ENCODE measurements at regions not wholly inside any gene's neighbourhood (a gene's known extent, or its start where the extent isn't known, plus 50 kb on each side); places are given as distances from the start of the nearest gene placed in this dataset.

DNA sequence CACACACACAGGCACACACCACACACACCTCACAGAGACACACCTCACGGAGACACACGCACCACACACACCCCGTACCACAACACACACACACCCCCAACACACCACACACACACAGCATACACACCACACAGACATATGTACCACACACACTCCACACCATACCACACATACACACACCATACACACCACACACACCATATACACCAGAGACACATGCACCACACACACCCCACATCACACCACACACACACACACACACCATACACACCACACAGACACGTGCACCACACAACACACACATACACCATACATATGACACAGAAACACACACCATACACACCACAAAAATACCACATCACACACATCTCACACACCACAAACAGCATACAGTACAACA, 850.7 kb downstream of the RNF144A start:
- peaks cover 18% of the 10 kb centered on the region for H3K9me3 ChIP-seq (ENCODE audit: insufficient read depth, low read depth, low read length)
- no peak overlapping the region for H3K9ac ChIP-seq (ENCODE audit: low read depth, low read length)
- no peak overlapping the region for H3K4me3 ChIP-seq (ENCODE audit: low read length)
- H3K27ac ChIP-seq (ENCODE audit: low read length), result no peak overlapping the region
- no peaks in the 10 kb centered on the region for H3K4me1 ChIP-seq (ENCODE audit: insufficient read depth, low read length)
- H3K27me3 ChIP-seq (ENCODE audit: insufficient read depth, low read length), result no peaks in the 10 kb centered on the region
- no peaks in the 10 kb centered on the region; the same call in 1 of the 2 replicates for H3K36me3 ChIP-seq (ENCODE audit: insufficient read depth, low read depth, low read length)

DNA sequence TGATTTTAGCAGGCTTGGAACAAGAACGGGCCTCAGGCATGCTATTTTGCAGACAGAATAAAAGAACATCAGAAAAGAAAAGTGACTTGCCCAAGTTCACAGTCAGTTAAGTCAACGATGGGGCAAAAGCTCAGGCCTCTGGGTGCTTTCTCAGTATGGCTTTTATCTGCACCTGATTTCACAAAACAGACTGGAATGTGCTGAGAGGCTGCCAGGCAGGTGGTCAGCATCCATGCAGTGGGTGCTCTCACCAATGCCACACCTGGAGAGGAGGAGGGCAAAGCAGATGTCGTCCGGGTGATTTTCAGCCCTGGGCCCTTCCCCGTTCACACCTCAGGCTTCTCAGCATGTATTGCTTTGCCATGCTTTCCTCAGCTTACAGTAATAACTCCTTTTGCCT, 854.6 kb downstream of the RNF144A start:
- Histone ChIP-seq H3K9ac (ENCODE audit: low read depth, low read length) (no peak overlapping the region), H3K27ac (ENCODE audit: low read length) (no peak overlapping the region), H3K4me1 (ENCODE audit: insufficient read depth, low read length) (peaks cover 2% of the 10 kb centered on the region; the same call in 1 of the 2 replicates), H3K27me3 (ENCODE audit: insufficient read depth, low read length) (no peaks in the 10 kb centered on the region), H3K36me3 (ENCODE audit: insufficient read depth, low read depth, low read length) (no peaks in the 10 kb centered on the region), H3K9me3 (ENCODE audit: insufficient read depth, low read depth, low read length) (no peaks in the 10 kb centered on the region), H3K4me3 (ENCODE audit: low read length) (no peak overlapping the region)

DNA sequence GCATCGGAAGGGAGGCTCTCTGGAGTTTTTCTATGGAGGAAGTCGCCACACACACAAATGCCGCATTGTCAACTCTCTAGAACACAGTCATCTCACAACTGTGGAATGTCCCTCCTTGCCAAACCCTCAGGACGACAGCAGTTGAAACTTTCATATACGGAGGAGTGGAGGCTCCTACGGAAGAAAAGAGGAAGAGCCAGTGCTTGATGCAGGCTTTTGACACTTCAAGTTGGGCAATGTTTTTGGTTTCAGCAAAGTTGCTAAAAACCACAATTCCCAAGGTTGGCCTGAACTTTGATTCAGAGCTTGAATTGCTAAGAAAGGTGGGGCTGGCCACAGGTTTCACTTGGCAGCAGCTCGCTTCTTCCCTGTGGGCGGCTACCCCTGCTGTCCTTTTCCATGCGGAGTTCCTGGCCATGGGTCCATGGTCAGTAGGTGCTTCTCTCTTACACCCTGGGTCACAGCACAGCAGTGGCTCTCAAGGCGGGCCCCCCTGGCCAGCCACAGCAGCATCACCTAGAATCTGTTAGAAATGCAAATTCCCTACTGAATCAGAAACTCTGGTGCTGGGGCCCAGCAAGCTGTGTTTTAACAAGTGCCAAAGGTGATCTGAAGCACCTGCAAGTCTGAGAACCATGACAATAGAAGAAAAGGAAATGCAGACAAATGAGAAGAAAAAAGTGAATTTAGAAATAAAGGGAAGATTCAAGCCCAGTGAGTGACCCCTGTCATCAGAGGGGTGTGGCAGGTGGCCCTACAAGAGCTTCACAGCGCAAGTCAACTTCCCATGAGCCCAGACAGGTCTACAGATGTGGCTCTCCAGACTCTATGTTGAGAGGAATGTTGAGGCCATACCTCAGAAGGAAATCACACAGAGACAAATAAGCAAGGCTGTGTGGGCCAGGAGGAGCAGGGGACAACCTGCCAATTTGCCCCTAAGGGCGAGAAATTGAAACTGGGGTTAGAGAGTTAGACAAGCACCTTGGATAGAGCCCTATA, 856.4 kb downstream of the RNF144A start:
- H3K4me1 ChIP-seq (ENCODE audit: insufficient read depth, low read length), result peaks cover 2% of the 10 kb centered on the region; the same call in 1 of the 2 replicates
- no peak overlapping the region for H3K27ac ChIP-seq (ENCODE audit: low read length)
- no peaks in the 10 kb centered on the region for H3K36me3 ChIP-seq (ENCODE audit: insufficient read depth, low read depth, low read length)
- no peaks in the 10 kb centered on the region for H3K27me3 ChIP-seq (ENCODE audit: insufficient read depth, low read length)
- H3K4me3 ChIP-seq (ENCODE audit: low read length), result no peak overlapping the region
- H3K9me3 ChIP-seq (ENCODE audit: insufficient read depth, low read depth, low read length), result no peaks in the 10 kb centered on the region
- H3K9ac ChIP-seq (ENCODE audit: low read depth, low read length), result no peak overlapping the region

DNA sequence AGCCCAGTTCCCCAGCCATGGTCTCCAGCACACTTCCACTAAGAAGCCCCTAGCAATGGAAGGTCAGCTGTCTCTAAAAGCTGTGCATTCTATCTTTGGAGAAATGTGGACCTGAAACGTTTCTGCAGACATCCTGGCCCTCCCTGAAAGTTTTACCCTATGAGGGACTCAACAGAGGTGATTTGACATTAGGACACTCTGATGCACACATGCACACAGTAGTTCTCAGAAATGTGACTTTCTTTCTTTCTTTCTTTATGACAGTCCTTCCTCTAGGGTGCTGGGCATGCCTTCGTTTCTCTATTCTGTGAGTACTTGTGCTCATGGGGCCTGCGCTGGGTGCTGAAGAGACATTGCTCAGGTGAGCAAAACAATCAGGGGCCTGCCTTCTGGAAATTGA, 857.3 kb downstream of the RNF144A start:
- Histone ChIP-seq H3K27ac (ENCODE audit: low read length) (no peak overlapping the region), H3K4me1 (ENCODE audit: insufficient read depth, low read length) (peaks cover 2% of the 10 kb centered on the region; the same call in 1 of the 2 replicates), H3K27me3 (ENCODE audit: insufficient read depth, low read length) (no peaks in the 10 kb centered on the region), H3K36me3 (ENCODE audit: insufficient read depth, low read depth, low read length) (no peaks in the 10 kb centered on the region), H3K4me3 (ENCODE audit: low read length) (no peak overlapping the region), H3K9ac (ENCODE audit: low read depth, low read length) (no peak overlapping the region), H3K9me3 (ENCODE audit: insufficient read depth, low read depth, low read length) (no peaks in the 10 kb centered on the region)

DNA sequence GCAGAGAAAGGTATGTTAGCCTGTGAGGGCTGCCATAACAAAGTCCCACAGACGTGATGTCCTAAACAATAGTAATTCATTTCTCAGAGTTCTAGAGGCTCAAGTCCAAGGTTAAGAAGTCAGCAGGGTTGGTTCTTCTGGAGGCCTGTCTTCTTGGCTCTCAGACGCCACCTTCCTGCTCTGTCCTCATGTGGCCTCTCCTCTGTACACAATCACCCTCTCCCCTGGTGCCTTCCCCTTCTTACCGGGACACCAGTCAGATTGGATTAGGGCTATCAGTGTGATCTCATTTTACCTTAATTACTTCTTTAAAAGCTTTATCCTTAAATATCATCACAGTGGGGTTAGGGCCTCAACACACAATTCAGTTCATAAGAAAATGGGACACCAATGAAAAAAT, 860.5 kb downstream of the RNF144A start:
- Histone ChIP-seq H3K4me3 (ENCODE audit: low read length) (no peak overlapping the region), H3K27me3 (ENCODE audit: insufficient read depth, low read length) (no peaks in the 10 kb centered on the region), H3K4me1 (ENCODE audit: insufficient read depth, low read length) (peaks cover 2% of the 10 kb centered on the region; the same call in 1 of the 2 replicates), H3K9me3 (ENCODE audit: insufficient read depth, low read depth, low read length) (no peaks in the 10 kb centered on the region), H3K36me3 (ENCODE audit: insufficient read depth, low read depth, low read length) (no peaks in the 10 kb centered on the region), H3K27ac (ENCODE audit: low read length) (no peak overlapping the region), H3K9ac (ENCODE audit: low read depth, low read length) (no peak overlapping the region)

DNA sequence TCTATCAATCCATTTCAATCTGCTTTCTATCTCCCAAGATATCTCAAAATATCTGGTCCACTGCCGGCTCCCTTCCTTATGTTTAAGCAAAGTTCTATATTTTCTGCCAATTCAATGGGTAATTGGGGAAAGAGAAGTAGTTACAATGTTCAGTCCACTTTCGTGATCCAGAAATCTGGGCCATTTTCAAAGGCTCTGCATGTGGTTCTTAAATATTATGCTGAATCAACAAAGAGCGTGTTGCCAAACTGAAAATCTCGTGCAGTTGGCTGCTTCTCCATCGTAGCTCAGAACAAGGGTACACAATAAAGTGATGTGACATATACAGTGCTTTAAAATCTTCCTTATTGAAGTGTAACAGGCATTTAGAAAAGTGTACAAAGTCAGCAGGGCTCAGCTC, 863.1 kb downstream of the RNF144A start:
- Histone ChIP-seq H3K4me3 (ENCODE audit: low read length) (no peak overlapping the region), H3K36me3 (ENCODE audit: insufficient read depth, low read depth, low read length) (no peaks in the 10 kb centered on the region), H3K27ac (ENCODE audit: low read length) (no peak overlapping the region), H3K27me3 (ENCODE audit: insufficient read depth, low read length) (no peaks in the 10 kb centered on the region), H3K9me3 (ENCODE audit: insufficient read depth, low read depth, low read length) (no peaks in the 10 kb centered on the region), H3K4me1 (ENCODE audit: insufficient read depth, low read length) (no peaks in the 10 kb centered on the region), H3K9ac (ENCODE audit: low read depth, low read length) (no peak overlapping the region)

DNA sequence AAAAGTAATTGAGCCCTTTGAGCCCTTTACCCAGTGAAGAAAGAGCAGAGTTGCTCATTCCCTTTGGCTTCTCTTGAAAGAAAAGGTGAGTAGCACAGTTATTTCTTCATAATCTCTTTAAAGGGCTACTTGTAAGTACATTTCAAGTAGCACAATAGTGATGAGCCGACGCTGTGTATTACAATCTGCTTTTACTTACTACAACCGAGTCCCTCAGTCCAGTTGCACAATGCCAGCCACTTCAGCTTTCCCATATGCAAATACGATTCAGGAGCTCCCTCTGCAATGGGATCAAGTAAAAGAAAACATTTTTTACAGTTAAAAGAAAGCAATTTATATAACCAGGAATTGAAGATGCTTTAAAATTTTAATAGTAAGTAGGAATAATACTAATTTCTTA, 868.5 kb downstream of the RNF144A start:
- Histone ChIP-seq H3K27ac (ENCODE audit: low read length) (no peak overlapping the region), H3K27me3 (ENCODE audit: insufficient read depth, low read length) (no peaks in the 10 kb centered on the region), H3K9me3 (ENCODE audit: insufficient read depth, low read depth, low read length) (no peaks in the 10 kb centered on the region)

DNA sequence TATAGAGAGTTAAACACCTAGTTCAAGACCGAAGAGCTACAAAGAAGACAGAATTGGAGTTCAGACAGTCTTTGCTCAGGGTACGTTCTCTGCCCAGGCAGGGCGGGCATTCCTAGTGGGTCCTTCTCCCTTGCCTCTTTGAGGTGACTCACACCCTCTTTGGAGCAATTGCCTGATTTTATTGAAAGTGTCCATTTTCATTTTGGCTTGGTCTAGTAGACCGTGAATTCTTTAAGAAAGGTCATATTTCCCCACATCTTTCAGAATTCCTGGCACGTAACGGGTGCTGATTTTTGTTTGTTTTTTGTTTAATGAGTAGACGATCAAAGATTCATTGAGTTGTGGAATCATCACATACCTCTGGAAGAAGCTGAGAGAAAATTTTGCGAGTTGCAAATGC, 871.5 kb downstream of the RNF144A start:
- Histone ChIP-seq H3K36me3 (ENCODE audit: insufficient read depth, low read depth, low read length) (no peaks in the 10 kb centered on the region), H3K4me3 (ENCODE audit: low read length) (no peak overlapping the region), H3K9me3 (ENCODE audit: insufficient read depth, low read depth, low read length) (no peaks in the 10 kb centered on the region), H3K4me1 (ENCODE audit: insufficient read depth, low read length) (no peaks in the 10 kb centered on the region), H3K27me3 (ENCODE audit: insufficient read depth, low read length) (no peaks in the 10 kb centered on the region), H3K9ac (ENCODE audit: low read depth, low read length) (no peak overlapping the region), H3K27ac (ENCODE audit: low read length) (no peak overlapping the region)

More for the DNA sequence above, 868.5 kb downstream of the RNF144A start:
- Histone ChIP-seq H3K36me3 (ENCODE audit: insufficient read depth, low read depth, low read length) (no peaks in the 10 kb centered on the region), H3K4me3 (ENCODE audit: low read length) (no peak overlapping the region), H3K4me1 (ENCODE audit: insufficient read depth, low read length) (no peaks in the 10 kb centered on the region), H3K9ac (ENCODE audit: low read depth, low read length) (no peak overlapping the region)

DNA sequence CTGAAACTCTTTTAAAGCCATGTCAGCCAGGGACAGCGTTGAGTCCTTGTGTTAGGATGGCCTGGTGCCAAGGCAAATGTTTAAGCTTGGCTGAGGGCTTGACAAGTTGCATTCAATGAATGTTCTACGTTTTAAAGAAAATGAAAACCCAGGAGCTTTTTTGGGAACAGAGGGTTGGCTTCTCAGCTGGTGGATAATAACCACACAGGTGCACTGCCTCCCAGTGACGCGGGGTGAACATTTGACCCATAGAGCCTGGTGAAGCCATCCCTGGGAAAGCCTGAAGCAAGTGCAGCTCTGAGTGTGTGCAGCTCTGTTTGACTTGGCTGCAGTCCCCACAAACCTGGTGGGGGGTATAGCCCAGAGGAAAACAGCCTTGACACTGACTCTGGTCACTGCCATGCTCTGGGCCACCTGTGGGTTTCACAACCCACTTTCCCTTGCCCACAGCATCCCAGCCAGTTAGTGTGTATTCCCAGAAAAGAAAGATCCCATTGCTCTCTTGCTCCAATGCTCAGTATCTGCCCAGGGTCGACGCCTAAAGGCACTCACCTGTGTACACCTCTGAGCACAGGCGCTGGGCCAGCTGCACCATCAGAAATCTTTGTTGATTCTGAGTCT, 874.9 kb downstream of the RNF144A start:
- Histone ChIP-seq H3K4me3 (ENCODE audit: low read length) (no peak overlapping the region), H3K4me1 (ENCODE audit: insufficient read depth, low read length) (no peaks in the 10 kb centered on the region), H3K36me3 (ENCODE audit: insufficient read depth, low read depth, low read length) (no peaks in the 10 kb centered on the region), H3K9me3 (ENCODE audit: insufficient read depth, low read depth, low read length) (no peaks in the 10 kb centered on the region), H3K9ac (ENCODE audit: low read depth, low read length) (no peak overlapping the region), H3K27ac (ENCODE audit: low read length) (no peak overlapping the region), H3K27me3 (ENCODE audit: insufficient read depth, low read length) (no peaks in the 10 kb centered on the region)

DNA sequence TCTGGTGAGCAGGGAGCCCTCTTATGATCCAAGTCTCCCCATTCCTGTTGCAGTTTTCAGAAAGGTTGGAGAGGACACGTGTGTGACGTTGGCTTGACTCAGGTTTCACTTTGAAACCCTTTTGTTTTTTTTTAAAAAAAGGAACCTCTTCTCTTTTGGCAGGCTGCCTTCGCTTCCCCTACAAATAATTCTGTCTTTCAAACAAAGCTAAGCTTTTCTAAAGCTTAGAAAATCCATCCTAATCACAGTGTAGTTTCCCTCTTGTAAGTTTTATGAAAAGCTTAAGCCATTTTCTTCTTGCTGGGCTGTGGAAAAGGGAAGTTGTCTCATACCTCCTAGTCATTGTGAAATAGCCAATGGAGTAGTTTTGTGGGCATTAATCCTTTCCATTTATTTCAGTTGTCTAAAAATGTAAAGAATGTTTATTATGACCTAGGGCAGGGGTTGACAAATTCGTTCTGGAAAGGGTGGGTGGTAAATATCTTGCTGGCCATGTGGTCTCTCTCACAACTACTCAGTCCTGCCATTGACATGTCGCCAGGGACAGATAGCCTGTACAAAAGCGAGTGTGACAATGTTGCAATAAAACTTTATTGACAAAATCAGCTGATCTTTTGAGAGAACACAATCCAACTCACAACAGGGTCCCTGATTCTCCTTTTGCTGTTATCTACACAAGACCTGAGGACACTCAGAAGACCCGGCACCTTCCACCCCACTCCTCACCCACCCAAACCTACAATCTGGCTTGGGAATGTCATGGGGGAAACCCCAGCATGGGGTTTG, 878.8 kb downstream of the RNF144A start:
- H3K27me3 ChIP-seq (ENCODE audit: insufficient read depth, low read length), result no peaks in the 10 kb centered on the region
- H3K9me3 ChIP-seq (ENCODE audit: insufficient read depth, low read depth, low read length), result peaks cover 12% of the 10 kb centered on the region
- no peaks in the 10 kb centered on the region for H3K4me1 ChIP-seq (ENCODE audit: insufficient read depth, low read length)
- no peak overlapping the region for H3K9ac ChIP-seq (ENCODE audit: low read depth, low read length)
- H3K4me3 ChIP-seq (ENCODE audit: low read length), result no peak overlapping the region
- no peaks in the 10 kb centered on the region for H3K36me3 ChIP-seq (ENCODE audit: insufficient read depth, low read depth, low read length)
- H3K27ac ChIP-seq (ENCODE audit: low read length), result no peak overlapping the region

DNA sequence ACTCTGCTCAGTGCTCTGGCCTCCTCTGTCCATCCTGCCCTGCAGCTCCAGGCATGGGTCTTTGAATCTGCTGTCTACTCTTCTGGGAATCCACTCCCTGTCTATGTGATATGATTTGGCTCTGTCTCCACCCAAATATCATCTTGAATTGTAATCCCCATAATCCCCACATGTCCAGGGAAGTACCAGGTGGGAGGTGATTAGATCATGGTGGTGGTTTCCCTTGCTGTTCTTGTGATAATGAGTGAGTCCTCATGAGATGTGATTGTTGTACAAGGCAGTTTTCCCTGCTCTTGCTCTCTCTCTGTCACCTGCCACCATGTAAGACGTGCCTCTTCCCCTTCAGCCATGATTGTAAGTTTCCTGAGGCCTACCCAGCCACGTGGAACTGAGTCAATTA, 881.8 kb upstream of the ID2 start:
- Histone ChIP-seq H3K27me3 (ENCODE audit: insufficient read depth, low read length) (no peaks in the 10 kb centered on the region), H3K27ac (ENCODE audit: low read length) (no peak overlapping the region), H3K36me3 (ENCODE audit: insufficient read depth, low read depth, low read length) (no peaks in the 10 kb centered on the region), H3K9me3 (ENCODE audit: insufficient read depth, low read depth, low read length) (peaks cover 34% of the 10 kb centered on the region), H3K4me3 (ENCODE audit: low read length) (no peak overlapping the region), H3K4me1 (ENCODE audit: insufficient read depth, low read length) (no peaks in the 10 kb centered on the region), H3K9ac (ENCODE audit: low read depth, low read length) (no peak overlapping the region)
